Vagina (tissue), 2 donors: ENCODE measurements at regions not wholly inside any gene's neighbourhood (a gene's known extent, or its start where the extent isn't known, plus 50 kb on each side); places are given as distances from the start of the nearest gene placed in this dataset.

Experiments used
- POLR2A ChIP-seq, 2 donors: fragments of 450-650 bp; IDR thresholded peaks; one replicate each; pipeline ENCODE4 v1.6.1; 2017; ENCODE audit warnings: antibody characterized with exemption in 2 of 2, mild to moderate bottlenecking in 2 of 2, moderate library complexity in 2 of 2
- POLR2AphosphoS5 ChIP-seq, 2 donors: sonication (generic); formaldehyde crosslinking; IDR thresholded peaks; one replicate each; pipeline ENCODE4 v1.9.0; 2017; ENCODE audit warnings: antibody characterized with exemption in 2 of 2, mild to moderate bottlenecking in 2 of 2, low read depth in 1 of 2; ENCODE audit not compliant: insufficient read depth in 1 of 2
- TF ChIP-seq, protein P1 (sequence below), 3 experiments: fragments of 450-650 bp in 2 of 3; fragments of 200-600 bp in 1 of 3; sonication (generic) in 1 of 3; IDR thresholded peaks; one replicate each; pipeline ENCODE4 v1.5.1; 2017 to 2019; ENCODE audit warnings: antibody characterized with exemption in 3 of 3, mild to moderate bottlenecking in 2 of 3, moderate library complexity in 2 of 3

DNA sequence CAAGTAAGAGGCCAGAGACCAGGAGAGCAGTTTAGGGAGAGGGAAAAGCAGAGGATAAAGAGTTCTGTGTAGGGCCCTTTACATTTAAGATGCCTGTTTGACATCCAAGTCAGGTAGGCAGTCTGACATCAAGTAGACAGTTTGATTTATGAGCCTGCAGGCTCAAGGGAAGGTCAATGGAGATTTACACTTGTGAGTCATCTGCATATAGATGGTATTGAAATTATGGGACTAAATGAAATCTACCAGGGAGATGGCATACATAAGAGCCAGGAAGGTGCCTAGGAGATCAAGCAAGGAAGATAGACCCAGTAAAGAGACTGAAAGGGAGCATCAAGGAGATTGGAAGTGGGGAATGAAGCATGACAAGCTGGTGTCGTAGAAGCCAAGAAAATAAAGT is 212.4 kb upstream of the PKDCC start:
- TF ChIP-seq, protein P1, sequence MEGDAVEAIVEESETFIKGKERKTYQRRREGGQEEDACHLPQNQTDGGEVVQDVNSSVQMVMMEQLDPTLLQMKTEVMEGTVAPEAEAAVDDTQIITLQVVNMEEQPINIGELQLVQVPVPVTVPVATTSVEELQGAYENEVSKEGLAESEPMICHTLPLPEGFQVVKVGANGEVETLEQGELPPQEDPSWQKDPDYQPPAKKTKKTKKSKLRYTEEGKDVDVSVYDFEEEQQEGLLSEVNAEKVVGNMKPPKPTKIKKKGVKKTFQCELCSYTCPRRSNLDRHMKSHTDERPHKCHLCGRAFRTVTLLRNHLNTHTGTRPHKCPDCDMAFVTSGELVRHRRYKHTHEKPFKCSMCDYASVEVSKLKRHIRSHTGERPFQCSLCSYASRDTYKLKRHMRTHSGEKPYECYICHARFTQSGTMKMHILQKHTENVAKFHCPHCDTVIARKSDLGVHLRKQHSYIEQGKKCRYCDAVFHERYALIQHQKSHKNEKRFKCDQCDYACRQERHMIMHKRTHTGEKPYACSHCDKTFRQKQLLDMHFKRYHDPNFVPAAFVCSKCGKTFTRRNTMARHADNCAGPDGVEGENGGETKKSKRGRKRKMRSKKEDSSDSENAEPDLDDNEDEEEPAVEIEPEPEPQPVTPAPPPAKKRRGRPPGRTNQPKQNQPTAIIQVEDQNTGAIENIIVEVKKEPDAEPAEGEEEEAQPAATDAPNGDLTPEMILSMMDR (IDR thresholded peaks at IDR 0.05): no peak
- TF ChIP-seq POLR2A (IDR thresholded peaks at IDR 0.05): no peak
- TF ChIP-seq POLR2AphosphoS5 (IDR thresholded peaks at IDR 0.05; ENCODE audit: insufficient read depth in 1 of 2, low read depth in 1 of 2): no peak
